Stimulated activated CD8-positive, alpha-beta memory T cell treated with anti-CD3 and anti-CD28 coated beads, Interleukin-4, amount 100 ng/mL, for 48 hours (primary cell): ENCODE measurements at regions not wholly inside any gene's neighbourhood (a gene's known extent, or its start where the extent isn't known, plus 50 kb on each side); places are given as distances from the start of the nearest gene placed in this dataset.

Experiments
- DNase-seq: peaks from one replicate; pipeline ENCODE4 v3.0.0-alpha.2; 2020

- DNase-seq, result no peak
Observed at GRCh38 chr18:1993866-1994265, 577.4 kb downstream of the METTL4 start.

DNA sequence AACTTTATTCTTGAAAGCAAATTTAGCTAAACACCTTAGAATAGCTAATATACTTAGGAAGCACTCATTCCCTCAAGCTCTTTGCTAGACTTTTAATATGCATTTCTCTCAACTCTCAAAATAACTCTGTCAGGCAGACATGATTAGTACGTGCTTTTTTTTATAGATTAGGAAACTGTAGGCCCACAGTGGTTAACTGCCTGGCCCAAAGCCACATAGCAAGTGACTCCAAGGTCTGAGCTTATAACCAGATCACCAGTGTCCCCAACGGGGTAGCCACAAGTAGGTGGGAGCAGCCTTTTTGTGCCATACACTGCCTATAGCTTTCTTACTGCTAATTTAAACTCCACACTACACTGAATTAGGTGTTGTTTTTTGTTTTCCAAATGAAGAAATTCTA lies 576.8 kb downstream of the METTL4 start:
- DNase-seq, result no peak

GRCh38 chr18:1995041-1995612 lies 576.2 kb downstream of the METTL4 start:
- DNase-seq, result no peak

- no peak for DNase-seq
Observed at GRCh38 chr18:1998121-1998520, 573.2 kb downstream of the METTL4 start.

DNA sequence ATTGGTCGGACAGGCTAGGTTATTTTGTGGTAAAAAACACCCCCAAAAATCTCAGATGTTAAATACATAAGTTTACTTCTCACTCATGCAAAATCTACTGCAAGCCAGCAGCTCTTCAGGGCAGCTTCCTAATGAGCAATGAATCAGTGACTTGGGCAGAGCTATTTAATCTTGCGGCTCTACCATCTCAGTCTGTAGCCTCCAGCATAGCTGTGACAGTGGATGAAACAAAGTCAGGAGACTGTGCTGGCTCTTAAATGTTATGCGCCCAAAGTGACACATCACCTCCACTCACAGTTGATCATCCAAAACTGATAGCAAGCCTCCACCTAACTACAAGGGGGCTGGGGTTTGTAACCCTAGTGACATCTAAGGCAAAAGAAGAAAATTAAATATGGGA lies 571.9 kb downstream of the METTL4 start:
- no peak for DNase-seq

GRCh38 chr18:2002151-2002550 lies 569.2 kb downstream of the METTL4 start:
- DNase-seq, result no peak

DNA sequence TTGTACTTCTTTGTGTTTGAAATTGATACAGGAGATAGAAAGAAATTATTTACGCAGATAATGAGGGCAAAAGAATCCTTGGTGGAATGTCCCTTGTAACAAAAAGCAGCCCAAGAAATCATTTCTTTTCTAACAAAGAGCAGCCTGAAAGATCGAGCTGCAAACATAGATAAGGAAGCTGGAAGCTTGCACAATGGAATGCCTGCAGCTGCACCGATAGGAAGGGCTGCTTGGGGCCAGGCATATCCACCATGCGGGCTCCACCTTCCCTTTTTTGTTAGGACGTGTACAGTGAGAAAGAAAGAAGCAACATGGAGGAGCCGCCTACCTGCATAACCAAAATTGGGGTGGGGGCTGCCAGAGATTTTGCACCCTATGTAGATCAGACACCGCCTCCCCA lies 568.7 kb downstream of the METTL4 start:
- no peak for DNase-seq

GRCh38 chr18:2009942-2010697 lies 561.2 kb downstream of the METTL4 start:
- no peak for DNase-seq

GRCh38 chr18:2027016-2027415 lies 544.3 kb downstream of the METTL4 start:
- DNase-seq, result no peak

GRCh38 chr18:2027756-2028155 lies 543.5 kb downstream of the METTL4 start:
- no peak for DNase-seq

DNA sequence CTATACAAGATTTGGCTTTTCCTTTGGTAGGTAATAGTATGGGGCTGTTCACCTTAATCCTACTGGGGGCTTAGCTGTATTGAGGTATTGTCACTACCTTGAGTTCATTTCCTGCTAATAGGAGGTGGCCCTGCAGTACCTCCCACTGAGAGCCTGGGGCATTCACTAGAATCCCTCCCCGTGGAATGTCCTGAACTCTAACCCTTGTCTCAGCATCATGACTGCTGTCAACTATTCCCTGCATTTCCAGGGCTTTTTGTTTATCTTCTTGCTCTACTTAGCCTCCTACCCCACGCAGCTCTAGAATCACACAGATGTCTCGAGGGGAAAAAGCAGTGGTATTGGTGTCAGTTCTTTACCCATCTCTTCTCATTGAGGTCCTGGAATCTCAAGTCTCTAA lies 542.3 kb downstream of the METTL4 start:
- no peak for DNase-seq

DNA sequence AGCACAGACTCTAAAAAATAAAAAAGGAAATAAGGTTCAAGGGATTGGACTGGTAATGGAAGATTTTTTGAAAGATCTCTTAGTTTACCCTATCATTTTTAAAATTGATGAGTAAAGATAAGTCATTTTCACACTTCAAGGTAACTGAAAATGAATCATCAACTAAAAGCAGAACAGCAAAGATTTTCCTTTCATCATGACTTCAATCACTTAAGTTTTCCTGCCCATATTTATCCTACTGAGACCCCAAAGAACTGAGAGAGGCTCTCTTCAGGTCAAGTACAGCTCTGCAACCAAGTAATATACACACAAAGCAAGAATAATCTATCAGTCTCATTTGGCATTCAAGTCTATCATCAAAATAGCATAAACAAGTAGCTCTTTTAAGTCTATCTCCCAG lies 540.7 kb downstream of the METTL4 start:
- DNase-seq, result no peak

DNA sequence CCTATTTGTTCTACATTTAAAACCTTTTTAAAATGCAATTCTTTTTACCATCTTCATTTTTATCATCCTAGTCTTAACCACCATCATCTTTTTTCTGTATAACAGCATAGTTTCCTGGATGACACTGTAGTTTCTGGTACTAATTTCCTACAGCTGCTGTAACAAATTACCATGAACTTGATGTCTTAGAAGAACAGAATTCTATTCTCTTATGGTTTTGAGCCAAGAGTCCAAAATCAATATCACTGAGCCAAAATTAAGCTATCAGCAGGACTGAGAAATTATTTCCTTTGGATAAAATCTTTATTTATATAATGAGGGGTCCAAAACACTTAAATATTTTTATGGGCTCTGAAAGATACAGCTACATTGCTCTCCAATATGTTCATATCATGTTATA lies 539.3 kb downstream of the METTL4 start:
- DNase-seq, result no peak

GRCh38 chr18:2035056-2035455 lies 536.2 kb downstream of the METTL4 start:
- no peak for DNase-seq

GRCh38 chr18:2036086-2036485 lies 535.2 kb downstream of the METTL4 start:
- no peak for DNase-seq

DNA sequence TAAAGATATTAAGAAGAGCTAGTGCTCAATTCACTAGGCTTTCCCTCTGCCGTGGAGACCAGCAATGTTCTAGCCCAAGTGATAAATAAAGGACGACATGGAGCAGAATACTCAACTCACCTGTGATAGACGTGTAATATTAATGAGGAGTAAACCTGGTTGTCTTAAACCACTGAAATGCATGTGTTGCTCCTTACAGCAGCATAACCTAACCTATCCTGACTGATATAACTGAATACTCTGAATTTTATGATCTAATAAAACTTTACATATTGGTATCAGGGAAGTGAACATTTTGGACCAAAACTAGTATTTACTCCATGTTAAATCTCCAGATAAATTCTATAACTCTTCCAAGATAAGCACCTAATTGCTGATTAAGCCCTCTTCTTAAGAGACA lies 531.0 kb downstream of the METTL4 start:
- DNase-seq, result no peak

- DNase-seq, result no peak
Observed at GRCh38 chr18:2049986-2050385, 521.3 kb downstream of the METTL4 start.

- DNase-seq, result no peak
Observed at GRCh38 chr18:2050702-2051201, 520.6 kb downstream of the METTL4 start.

- no peak for DNase-seq
Observed at GRCh38 chr18:2053490-2054089, 517.7 kb downstream of the METTL4 start.

DNA sequence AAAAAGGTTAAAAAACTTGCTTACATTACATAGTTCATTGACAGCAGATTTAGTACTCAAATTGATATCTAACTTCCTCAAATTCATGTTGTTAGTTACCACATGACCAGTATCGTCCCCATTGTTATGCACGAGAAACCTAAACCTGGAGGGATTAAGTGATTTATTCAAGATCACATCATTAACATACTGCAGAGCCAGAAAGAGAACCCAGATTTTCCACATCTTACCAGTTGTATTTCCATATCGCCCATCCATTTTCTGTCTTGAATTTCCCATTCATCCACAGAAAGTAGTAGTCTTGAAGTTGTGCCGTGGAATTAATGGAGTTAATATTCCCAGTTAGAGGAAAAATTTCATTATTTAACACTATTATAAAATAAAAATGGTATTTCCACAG lies 512.0 kb downstream of the METTL4 start:
- no peak for DNase-seq

DNA sequence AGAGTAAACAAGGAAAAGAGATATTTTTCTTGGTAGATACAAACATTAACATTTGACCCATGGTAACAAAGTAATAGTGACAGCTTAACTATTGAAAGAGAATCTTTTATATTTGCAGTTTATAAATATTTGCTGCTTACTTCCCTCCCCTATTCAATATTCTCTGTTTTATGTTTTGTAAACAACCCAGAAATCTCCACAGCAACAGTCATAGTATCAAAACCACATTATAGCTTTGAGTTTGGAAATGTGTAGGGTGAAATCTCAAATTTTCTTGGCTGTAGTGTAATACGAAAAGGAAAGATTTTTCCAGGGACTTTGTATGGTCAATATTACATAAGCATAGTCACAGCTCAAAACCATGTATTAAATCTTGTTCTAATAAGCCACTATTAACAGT lies 511.2 kb downstream of the METTL4 start:
- no peak for DNase-seq

GRCh38 chr18:2070631-2071030 lies 500.7 kb downstream of the METTL4 start:
- DNase-seq, result no peak

DNA sequence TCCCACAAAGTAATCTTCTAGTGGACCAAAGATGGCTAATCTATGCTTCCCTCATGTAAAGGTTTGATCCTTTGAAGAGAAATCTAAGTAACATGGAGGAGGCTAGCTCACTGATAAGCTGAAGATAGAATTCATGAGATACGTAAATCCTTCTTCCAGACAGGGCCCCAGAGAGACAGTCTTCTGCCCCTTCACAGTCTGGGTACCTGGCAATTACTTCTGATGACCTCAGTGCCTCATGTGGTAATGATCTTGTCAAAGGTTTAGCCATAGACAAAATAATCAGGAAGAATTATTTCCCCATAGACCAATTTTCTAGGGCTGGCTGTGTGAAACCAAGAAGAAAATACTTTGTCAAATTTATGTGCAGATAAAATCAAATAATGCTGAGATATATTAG lies 495.8 kb downstream of the METTL4 start:
- DNase-seq, result no peak

GRCh38 chr18:2082676-2083075 lies 488.6 kb downstream of the METTL4 start:
- DNase-seq, result no peak
